ENCODE measurements at regions not wholly inside any gene's neighbourhood (a gene's known extent, or its start where the extent isn't known, plus 50 kb on each side); places are given as distances from the start of the nearest gene placed in this dataset.

DNA sequence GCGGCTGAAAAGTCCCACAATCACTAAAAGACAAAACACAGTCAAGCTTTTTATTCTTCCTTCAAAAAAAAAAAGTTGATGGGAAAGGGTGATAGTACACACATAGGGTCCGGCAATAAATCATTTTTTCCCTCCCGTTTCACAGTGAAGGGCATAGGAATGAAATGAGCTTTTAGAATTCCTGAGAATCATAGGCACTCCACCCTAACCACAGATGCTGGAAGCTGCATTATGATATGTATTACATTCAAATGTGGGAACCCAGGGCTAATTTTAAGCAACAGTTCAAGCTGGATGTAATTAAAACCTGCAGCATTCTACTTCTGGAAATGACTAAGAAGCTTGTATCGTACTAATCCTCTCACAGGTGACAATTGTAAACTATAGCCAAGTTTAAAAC lies 75.7 kb upstream of the KCNJ15 start:
- Histone ChIP-seq H3K36me3 (ENCODE audit: insufficient read depth, low read length) (no peaks in the 10 kb centered on the region), H3K27ac (ENCODE audit: low read depth, low read length, poor library complexity, severe bottlenecking) (no peak overlapping the region), H3K9me3 (ENCODE audit: low read length) (no peaks in the 10 kb centered on the region), H4K20me1 (ENCODE audit: insufficient read depth, low read length) (no peaks in the 10 kb centered on the region), H3K4me1 (ENCODE audit: insufficient read depth, low read length, poor library complexity, severe bottlenecking) (no peaks in the 10 kb centered on the region), H3K9me2 (ENCODE audit: insufficient read depth, low read length) (no peaks in the 10 kb centered on the region; the same call in 1 of the 2 replicates), H2AFZ (ENCODE audit: low read length) (no peak overlapping the region), H3K79me2 (ENCODE audit: insufficient read depth, low read depth, low read length) (no peaks in the 10 kb centered on the region), H3K4me3 (ENCODE audit: low read depth, low read length, poor library complexity, severe bottlenecking) (no peak overlapping the region), H3K4me2 (ENCODE audit: low read length) (no peak overlapping the region)
- ChIA-PET CTCF (ENCODE audit: unreplicated experiment) (no interaction called here), POLR2A (no interaction called here)
- intact Hi-C loops (cut with micrococcal nuclease; ENCODE audit: unreplicated experiment): no loop called here
- no peak for DNase-seq (ENCODE audit: low spot score)
- no TSS peak for BruUV-seq (replicated peaks)
- TF ChIP-seq, protein P1, sequence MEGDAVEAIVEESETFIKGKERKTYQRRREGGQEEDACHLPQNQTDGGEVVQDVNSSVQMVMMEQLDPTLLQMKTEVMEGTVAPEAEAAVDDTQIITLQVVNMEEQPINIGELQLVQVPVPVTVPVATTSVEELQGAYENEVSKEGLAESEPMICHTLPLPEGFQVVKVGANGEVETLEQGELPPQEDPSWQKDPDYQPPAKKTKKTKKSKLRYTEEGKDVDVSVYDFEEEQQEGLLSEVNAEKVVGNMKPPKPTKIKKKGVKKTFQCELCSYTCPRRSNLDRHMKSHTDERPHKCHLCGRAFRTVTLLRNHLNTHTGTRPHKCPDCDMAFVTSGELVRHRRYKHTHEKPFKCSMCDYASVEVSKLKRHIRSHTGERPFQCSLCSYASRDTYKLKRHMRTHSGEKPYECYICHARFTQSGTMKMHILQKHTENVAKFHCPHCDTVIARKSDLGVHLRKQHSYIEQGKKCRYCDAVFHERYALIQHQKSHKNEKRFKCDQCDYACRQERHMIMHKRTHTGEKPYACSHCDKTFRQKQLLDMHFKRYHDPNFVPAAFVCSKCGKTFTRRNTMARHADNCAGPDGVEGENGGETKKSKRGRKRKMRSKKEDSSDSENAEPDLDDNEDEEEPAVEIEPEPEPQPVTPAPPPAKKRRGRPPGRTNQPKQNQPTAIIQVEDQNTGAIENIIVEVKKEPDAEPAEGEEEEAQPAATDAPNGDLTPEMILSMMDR (conservative IDR thresholded peaks at IDR 0.05; ENCODE audit: low read length): no peak
- no peak for TF ChIP-seq EZH2phosphoT487 (IDR thresholded peaks at IDR 0.05; ENCODE audit: borderline replicate concordance, low read depth, low read length)

- Histone ChIP-seq H3K4me1 (ENCODE audit: insufficient read depth, low read length, poor library complexity, severe bottlenecking) (no peaks in the 10 kb centered on the region), H3K9me3 (ENCODE audit: low read length) (no peaks in the 10 kb centered on the region), H2AFZ (ENCODE audit: low read length) (no peak overlapping the region), H3K9me2 (ENCODE audit: insufficient read depth, low read length) (no peaks in the 10 kb centered on the region; the same call in 1 of the 2 replicates), H4K20me1 (ENCODE audit: insufficient read depth, low read length) (no peaks in the 10 kb centered on the region), H3K79me2 (ENCODE audit: insufficient read depth, low read depth, low read length) (no peaks in the 10 kb centered on the region), H3K4me2 (ENCODE audit: low read length) (no peak overlapping the region), H3K36me3 (ENCODE audit: insufficient read depth, low read length) (no peaks in the 10 kb centered on the region), H3K27ac (ENCODE audit: low read depth, low read length, poor library complexity, severe bottlenecking) (no peak overlapping the region), H3K4me3 (ENCODE audit: low read depth, low read length, poor library complexity, severe bottlenecking) (no peak overlapping the region)
- no TSS peak for BruUV-seq (replicated peaks)
- no peak for DNase-seq (ENCODE audit: low spot score)
- ChIA-PET CTCF (ENCODE audit: unreplicated experiment) (no interaction called here), POLR2A (no interaction called here)
- TF ChIP-seq, protein P1 (conservative IDR thresholded peaks at IDR 0.05; ENCODE audit: low read length): no peak
- TF ChIP-seq EZH2phosphoT487 (IDR thresholded peaks at IDR 0.05; ENCODE audit: borderline replicate concordance, low read depth, low read length): no peak
- intact Hi-C loops (cut with micrococcal nuclease; ENCODE audit: unreplicated experiment): no loop called here
These were observed 74.3 kb upstream of the KCNJ15 start for GRCh38 chr21:38182370-38182985.

DNA sequence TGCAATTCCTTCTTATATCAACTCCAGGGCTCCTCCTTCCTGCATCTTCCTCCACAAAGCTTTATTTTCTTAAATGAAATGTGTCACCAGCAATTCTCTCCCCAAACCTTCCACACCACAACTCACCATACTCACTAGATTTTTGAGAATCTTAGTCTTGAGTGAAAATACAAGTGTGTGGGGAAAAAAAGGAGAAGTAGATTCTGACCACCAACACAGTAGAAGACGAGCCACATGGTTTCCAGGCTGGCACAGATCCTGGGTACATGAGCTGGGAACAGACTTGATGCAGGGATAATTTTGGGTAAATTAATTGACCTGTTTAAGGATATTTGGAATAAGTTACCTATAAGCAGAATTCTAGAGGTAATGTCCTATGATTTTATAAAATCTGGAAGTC lies 72.8 kb upstream of the KCNJ15 start:
- intact Hi-C loops (cut with micrococcal nuclease; ENCODE audit: unreplicated experiment): no loop called here
- TF ChIP-seq, protein P1 (conservative IDR thresholded peaks at IDR 0.05; ENCODE audit: low read length): no peak
- no peak for TF ChIP-seq EZH2phosphoT487 (IDR thresholded peaks at IDR 0.05; ENCODE audit: borderline replicate concordance, low read depth, low read length)
- no peaks in the 10 kb centered on the region for H3K4me1 ChIP-seq (ENCODE audit: insufficient read depth, low read length, poor library complexity, severe bottlenecking)
- CTCF ChIA-PET (ENCODE audit: unreplicated experiment): no interaction called here
- no peak overlapping the region for H3K27ac ChIP-seq (ENCODE audit: low read depth, low read length, poor library complexity, severe bottlenecking)
- H2AFZ ChIP-seq (ENCODE audit: low read length): no peak overlapping the region
- no peaks in the 10 kb centered on the region; the same call in 1 of the 2 replicates for H3K9me2 ChIP-seq (ENCODE audit: insufficient read depth, low read length)
- no peaks in the 10 kb centered on the region for H3K36me3 ChIP-seq (ENCODE audit: insufficient read depth, low read length)
- H3K79me2 ChIP-seq (ENCODE audit: insufficient read depth, low read depth, low read length): no peaks in the 10 kb centered on the region
- no TSS peak for BruUV-seq (replicated peaks)
- DNase-seq (ENCODE audit: low spot score): no peak
- no peaks in the 10 kb centered on the region for H3K9me3 ChIP-seq (ENCODE audit: low read length)
- no peak overlapping the region for H3K4me3 ChIP-seq (ENCODE audit: low read depth, low read length, poor library complexity, severe bottlenecking)
- H4K20me1 ChIP-seq (ENCODE audit: insufficient read depth, low read length): no peaks in the 10 kb centered on the region
- H3K4me2 ChIP-seq (ENCODE audit: low read length): no peak overlapping the region
- POLR2A ChIA-PET: no interaction called here

Data from OCI-LY7 (cell line).